ENCODE measurements at regions not wholly inside any gene's neighbourhood (a gene's known extent, or its start where the extent isn't known, plus 50 kb on each side); places are given as distances from the start of the nearest gene placed in this dataset.

DNA sequence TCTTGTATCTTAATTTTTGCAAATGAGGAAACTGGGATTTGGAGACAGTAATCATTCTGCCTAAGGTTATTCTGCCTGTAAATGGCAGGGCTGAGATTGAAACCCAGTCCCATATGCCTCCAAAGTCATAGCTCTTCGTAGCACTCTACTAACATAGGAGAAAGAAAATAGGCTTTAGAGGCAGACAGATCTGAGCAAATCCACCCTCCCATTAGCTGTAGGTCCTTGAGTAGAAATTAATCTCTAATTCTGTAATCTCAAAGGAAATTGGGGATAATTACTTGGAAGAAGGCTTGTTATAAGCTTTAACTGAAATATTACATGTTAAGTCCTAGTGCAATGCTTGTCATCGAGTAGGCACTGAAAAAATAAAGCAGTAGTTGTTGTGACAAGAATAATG is 252.1 kb upstream of the PEX5L start:
- no peaks in the 10 kb centered on the region for H3K27me3 ChIP-seq (ENCODE audit: insufficient read depth, low read length)
- H3K27ac ChIP-seq (ENCODE audit: low read depth, low read length, poor library complexity, severe bottlenecking): no peak overlapping the region
- H4K20me1 ChIP-seq (ENCODE audit: insufficient read depth, low read length): no peaks in the 10 kb centered on the region
- H3K9ac ChIP-seq (ENCODE audit: low read length): no peak overlapping the region
- H3K9me2 ChIP-seq (ENCODE audit: low read depth, low read length): no peaks in the 10 kb centered on the region
- no peaks in the 10 kb centered on the region for H3K4me1 ChIP-seq (ENCODE audit: insufficient read depth, low read length, severe bottlenecking)
- no peaks in the 10 kb centered on the region for H3F3A ChIP-seq (ENCODE audit: insufficient read depth, low read length)
- H3K9me3 ChIP-seq (ENCODE audit: low read length): no peaks in the 10 kb centered on the region
- H3K4me3 ChIP-seq (ENCODE audit: low read depth, low read length, poor library complexity, severe bottlenecking): no peak overlapping the region
- no peaks in the 10 kb centered on the region for H3K36me3 ChIP-seq (ENCODE audit: insufficient read depth, low read length)
- H3K79me2 ChIP-seq (ENCODE audit: insufficient read depth, low read length): no peaks in the 10 kb centered on the region
- H2AFZ ChIP-seq (ENCODE audit: low read length): no peak overlapping the region
- TF ChIP-seq EZH2 (IDR thresholded peaks at IDR 0.05; ENCODE audit: borderline replicate concordance, low read length): no peak
- TF ChIP-seq, protein P1, sequence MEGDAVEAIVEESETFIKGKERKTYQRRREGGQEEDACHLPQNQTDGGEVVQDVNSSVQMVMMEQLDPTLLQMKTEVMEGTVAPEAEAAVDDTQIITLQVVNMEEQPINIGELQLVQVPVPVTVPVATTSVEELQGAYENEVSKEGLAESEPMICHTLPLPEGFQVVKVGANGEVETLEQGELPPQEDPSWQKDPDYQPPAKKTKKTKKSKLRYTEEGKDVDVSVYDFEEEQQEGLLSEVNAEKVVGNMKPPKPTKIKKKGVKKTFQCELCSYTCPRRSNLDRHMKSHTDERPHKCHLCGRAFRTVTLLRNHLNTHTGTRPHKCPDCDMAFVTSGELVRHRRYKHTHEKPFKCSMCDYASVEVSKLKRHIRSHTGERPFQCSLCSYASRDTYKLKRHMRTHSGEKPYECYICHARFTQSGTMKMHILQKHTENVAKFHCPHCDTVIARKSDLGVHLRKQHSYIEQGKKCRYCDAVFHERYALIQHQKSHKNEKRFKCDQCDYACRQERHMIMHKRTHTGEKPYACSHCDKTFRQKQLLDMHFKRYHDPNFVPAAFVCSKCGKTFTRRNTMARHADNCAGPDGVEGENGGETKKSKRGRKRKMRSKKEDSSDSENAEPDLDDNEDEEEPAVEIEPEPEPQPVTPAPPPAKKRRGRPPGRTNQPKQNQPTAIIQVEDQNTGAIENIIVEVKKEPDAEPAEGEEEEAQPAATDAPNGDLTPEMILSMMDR (IDR thresholded peaks at IDR 0.05; ENCODE audit: low read length): no peak
- H3K4me2 ChIP-seq (ENCODE audit: low read length): no peak overlapping the region

DNA sequence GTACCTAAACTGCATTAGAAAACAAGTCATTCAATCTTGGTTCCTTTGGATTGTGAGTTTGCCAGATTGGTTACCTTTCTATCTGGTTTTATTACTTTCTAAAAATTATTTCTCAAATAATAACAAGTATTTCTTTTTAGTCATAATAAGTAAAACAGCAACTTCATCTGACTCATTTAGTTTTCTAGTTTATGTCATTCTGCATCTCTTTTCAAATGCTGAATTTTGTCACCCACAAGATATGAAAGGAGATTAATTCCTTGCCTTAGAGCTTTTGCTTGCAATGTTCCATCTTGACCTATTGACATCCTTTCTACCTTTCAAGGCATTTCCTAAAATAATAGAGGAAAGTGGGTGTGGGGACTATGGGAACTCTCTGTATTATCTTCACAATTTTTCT is 253.6 kb upstream of the PEX5L start:
- no peak overlapping the region for H3K4me3 ChIP-seq (ENCODE audit: low read depth, low read length, poor library complexity, severe bottlenecking)
- no peak for TF ChIP-seq EZH2 (IDR thresholded peaks at IDR 0.05; ENCODE audit: borderline replicate concordance, low read length)
- TF ChIP-seq, protein P1 (IDR thresholded peaks at IDR 0.05; ENCODE audit: low read length): no peak
- no peaks in the 10 kb centered on the region for H3K27me3 ChIP-seq (ENCODE audit: insufficient read depth, low read length)
- H3K36me3 ChIP-seq (ENCODE audit: insufficient read depth, low read length): no peaks in the 10 kb centered on the region
- no peaks in the 10 kb centered on the region for H3F3A ChIP-seq (ENCODE audit: insufficient read depth, low read length)
- H3K4me2 ChIP-seq (ENCODE audit: low read length): no peak overlapping the region
- no peaks in the 10 kb centered on the region for H3K79me2 ChIP-seq (ENCODE audit: insufficient read depth, low read length)
- no peak overlapping the region for H3K27ac ChIP-seq (ENCODE audit: low read depth, low read length, poor library complexity, severe bottlenecking)
- no peak overlapping the region for H3K9ac ChIP-seq (ENCODE audit: low read length)
- no peaks in the 10 kb centered on the region for H3K9me3 ChIP-seq (ENCODE audit: low read length)
- no peaks in the 10 kb centered on the region for H4K20me1 ChIP-seq (ENCODE audit: insufficient read depth, low read length)
- no peaks in the 10 kb centered on the region for H3K4me1 ChIP-seq (ENCODE audit: insufficient read depth, low read length, severe bottlenecking)
- no peaks in the 10 kb centered on the region for H3K9me2 ChIP-seq (ENCODE audit: low read depth, low read length)
- no peak overlapping the region for H2AFZ ChIP-seq (ENCODE audit: low read length)

DNA sequence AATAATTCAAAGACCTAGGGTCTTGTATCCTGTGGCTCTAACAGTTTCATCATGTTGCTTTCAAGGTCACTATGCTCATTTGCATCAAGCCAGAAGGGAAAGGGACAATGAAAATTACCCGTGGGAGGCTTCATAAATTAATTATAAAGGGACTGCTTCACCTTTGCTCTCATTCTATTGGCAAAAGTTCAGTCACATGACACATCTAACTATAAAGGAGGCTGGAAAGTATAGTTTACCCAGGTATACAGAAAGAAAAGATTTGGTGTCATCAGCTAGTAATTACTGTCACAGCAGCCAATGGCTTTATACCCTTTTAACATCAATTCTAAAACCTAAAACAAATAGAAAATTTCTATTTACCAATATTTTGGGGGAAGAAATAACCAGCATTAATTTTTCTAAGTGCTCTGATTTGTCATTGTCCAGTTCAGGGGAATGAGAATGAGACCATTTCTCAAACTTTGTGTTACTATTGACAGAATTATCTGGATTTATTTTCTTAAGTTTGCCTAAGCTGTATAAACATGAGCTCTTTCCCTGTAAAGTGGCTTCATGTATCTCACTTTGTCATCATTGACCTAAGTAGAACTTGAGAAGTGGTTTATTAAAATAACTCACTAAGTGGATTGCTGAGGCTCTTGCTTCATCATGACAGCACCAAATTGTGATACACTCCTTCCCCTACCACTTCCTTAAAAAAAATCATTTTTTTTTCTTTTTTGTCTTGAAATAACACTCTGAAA is 257.7 kb upstream of the PEX5L start:
- Histone ChIP-seq H3K4me2 (ENCODE audit: low read length) (no peak overlapping the region), H3K9me2 (ENCODE audit: low read depth, low read length) (no peaks in the 10 kb centered on the region), H3K4me3 (ENCODE audit: low read depth, low read length, poor library complexity, severe bottlenecking) (no peak overlapping the region), H3K27me3 (ENCODE audit: insufficient read depth, low read length) (no peaks in the 10 kb centered on the region), H3K79me2 (ENCODE audit: insufficient read depth, low read length) (no peaks in the 10 kb centered on the region), H2AFZ (ENCODE audit: low read length) (no peak overlapping the region), H3K9me3 (ENCODE audit: low read length) (no peaks in the 10 kb centered on the region), H3K36me3 (ENCODE audit: insufficient read depth, low read length) (no peaks in the 10 kb centered on the region), H3K4me1 (ENCODE audit: insufficient read depth, low read length, severe bottlenecking) (no peaks in the 10 kb centered on the region), H3F3A (ENCODE audit: insufficient read depth, low read length) (no peaks in the 10 kb centered on the region), H3K27ac (ENCODE audit: low read depth, low read length, poor library complexity, severe bottlenecking) (no peak overlapping the region), H3K9ac (ENCODE audit: low read length) (no peak overlapping the region), H4K20me1 (ENCODE audit: insufficient read depth, low read length) (no peaks in the 10 kb centered on the region)
- TF ChIP-seq, protein P1 (IDR thresholded peaks at IDR 0.05; ENCODE audit: low read length): no peak
- TF ChIP-seq EZH2 (IDR thresholded peaks at IDR 0.05; ENCODE audit: borderline replicate concordance, low read length): no peak

Measured in OCI-LY1 (cell line).